HG02981 (cell line): ENCODE measurements at regions not wholly inside any gene's neighbourhood (a gene's known extent, or its start where the extent isn't known, plus 50 kb on each side); places are given as distances from the start of the nearest gene placed in this dataset.
"Not testable (repeated sequence)": the region's sequence is repeated elsewhere in the genome, so short reads cannot be mapped to it uniquely, and the experiment has no call there.

Experiments used
- ATAC-seq: cut with Tn5 transposase; IDR thresholded peaks from one replicate; pipeline ENCODE4 v1.9.1; 2021; ENCODE audit warnings: mild to moderate bottlenecking, moderate library complexity; ENCODE audit not compliant: unreplicated experiment

GRCh38 chr6:6747371-6747770 lies 158.9 kb downstream of the LY86 start:
- no peak for ATAC-seq

DNA sequence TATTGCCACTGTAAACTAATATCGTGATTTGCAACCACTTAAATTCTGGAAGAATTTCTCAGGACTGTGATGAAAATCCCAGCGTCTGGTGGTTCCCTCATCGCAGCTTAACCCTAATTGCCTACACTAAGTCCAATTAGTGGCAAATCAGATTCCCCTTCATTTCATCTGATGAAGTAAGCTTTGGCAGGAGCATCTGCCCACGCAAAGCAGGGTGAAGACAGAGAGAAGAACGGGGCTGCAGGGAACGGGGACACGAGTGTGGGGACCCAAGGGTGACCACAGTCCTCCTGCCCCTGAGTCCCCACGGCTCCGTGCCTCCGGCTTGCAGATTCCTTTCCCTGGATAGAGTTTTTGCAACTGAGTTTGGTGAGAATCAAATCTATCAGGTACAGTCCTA lies 159.5 kb downstream of the LY86 start:
- no peak for ATAC-seq

GRCh38 chr6:6749702-6750491 lies 161.4 kb downstream of the LY86 start:
- no peak for ATAC-seq

DNA sequence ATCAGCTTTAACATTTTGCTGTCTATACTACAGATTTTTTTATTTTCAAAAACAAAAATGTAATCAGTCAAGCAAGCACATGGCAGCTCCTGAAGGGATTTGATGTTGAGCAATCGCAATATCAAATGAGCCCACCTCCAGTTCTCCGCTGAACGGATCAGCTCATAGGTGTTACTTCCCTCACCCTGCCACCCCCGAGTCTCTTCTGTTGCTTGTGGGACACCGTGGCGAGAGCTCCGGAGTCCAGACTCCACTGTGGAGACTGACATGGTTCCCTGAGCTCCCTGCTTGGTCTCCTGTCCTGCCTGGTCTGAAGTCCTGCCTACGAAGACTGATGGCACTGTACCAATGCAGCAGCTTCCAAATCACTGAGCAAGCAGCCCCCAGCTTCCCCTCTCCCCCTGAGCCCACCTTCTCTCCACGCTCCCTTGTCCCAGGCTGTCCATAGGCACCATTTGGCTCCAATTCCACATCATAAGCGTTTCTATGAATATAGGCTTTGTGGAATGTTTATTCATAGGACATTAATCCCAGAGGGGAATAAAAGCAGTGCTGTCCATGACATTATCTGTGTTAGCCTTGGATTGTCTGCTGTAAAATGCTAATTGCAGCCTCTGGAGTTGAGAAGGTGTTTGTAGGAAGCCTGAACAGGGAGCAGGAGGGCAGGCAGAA lies 162.2 kb downstream of the LY86 start:
- ATAC-seq, result no peak

DNA sequence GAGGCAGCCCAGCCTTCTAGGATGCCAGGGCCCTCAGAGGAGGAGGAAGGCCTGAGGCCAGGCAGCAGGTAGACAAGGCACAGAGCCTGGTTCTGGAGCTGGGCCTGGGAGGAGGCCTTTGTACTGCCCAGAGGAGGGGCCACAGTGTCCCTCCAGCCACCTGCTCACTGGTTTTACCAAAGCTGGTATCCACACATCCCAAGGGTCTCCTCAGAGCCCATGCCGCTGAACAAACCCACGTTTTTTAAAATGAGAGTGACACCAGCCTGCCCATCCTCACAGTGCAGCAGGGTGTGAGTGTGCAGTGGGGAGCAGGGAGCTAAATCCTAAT lies 162.7 kb downstream of the LY86 start:
- no peak for ATAC-seq

- no peak for ATAC-seq
Observed at GRCh38 chr6:6751619-6752023, 163.1 kb downstream of the LY86 start.

DNA sequence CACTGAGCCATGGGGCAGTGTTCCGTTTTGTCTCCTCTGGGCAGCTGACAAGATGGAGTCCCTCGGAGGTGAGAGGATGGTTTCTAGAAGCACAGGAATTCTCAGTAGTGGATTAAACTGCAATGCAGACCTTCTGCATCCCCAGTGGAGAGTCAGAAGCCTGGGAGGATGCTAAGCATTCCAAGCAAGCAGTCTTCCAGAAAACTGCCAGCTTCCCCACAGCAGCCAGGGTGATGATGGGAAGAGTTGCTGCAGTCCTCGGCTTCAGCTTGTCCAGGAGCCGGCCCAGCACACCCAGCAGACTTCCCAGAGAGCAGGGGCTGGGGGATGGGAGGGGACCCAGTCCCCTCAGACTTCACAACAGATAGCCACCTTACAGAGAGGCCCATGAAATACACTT lies 163.6 kb downstream of the LY86 start:
- no peak for ATAC-seq

DNA sequence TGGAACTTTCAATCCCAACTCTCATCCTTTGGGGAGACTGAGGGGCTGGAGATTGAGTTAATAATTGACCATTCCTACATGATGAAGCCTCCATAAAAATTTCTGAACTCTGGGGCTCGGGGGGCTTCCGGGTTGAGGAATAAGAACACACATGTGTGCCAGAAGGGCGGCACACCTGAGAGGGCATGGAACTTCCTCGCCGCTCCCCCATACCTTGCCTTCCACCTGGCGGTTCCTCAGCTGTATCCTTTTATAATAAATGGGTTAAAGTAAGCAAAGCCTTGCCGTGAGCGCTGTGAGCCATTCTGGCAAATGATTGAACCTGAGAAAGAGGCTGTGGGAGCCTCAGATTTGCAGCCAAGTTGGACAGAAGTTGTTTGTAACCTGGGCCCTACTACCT lies 164.8 kb downstream of the LY86 start:
- ATAC-seq, result no peak

GRCh38 chr6:6756526-6756925 lies 168.0 kb downstream of the LY86 start:
- no peak for ATAC-seq

DNA sequence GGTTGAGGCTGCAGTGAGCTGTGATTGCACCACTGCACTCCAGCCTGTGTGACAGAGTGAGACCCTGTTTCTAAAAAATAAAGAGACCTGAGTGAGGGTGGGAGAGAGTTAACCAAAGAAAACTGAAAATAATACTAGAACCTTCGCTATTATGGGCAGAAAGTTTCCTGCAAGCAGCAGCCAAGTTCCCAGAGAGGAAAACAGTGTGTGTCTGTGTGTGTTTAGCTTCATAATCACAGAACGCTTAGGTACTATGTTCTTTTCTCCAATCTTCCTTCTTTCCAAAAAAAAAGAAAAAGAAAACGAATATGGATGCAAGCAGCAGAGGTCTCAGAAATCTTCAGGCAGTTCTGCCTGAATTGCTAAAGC lies 170.0 kb downstream of the LY86 start:
- ATAC-seq, result no peak

- ATAC-seq, result peak; percentile 82
Observed at GRCh38 chr6:6758915-6759654, 170.6 kb downstream of the LY86 start.

GRCh38 chr6:6760002-6760401 lies 171.5 kb downstream of the LY86 start:
- ATAC-seq, result no peak

- ATAC-seq, result not testable (repeated sequence)
Observed at GRCh38 chr6:6762566-6762965, 174.0 kb downstream of the LY86 start.

- ATAC-seq, result no peak
Observed at GRCh38 chr6:6764764-6765434, 176.4 kb downstream of the LY86 start.

- no peak for ATAC-seq
Observed at GRCh38 chr6:6766230-6766905, 177.8 kb downstream of the LY86 start.

DNA sequence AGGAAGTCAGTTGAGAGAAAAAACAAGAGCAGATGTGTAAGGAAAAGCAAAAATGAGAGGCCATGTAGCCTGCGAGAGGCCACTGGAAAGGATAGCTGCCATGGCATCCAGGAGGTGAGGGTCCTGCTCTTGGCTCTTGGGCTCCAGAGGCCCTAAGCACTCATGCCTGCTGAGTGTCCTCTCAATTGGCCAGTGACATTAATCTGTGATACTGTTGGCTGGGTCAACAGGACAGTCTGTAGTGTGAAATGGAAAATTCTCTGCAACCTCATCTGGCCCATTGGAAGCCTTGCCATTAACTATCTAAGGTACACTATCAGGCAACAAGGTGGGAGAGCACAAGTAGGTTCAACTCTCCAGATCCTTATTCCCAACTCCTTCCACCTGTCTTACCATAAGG lies 180.9 kb downstream of the LY86 start:
- ATAC-seq, result no peak

DNA sequence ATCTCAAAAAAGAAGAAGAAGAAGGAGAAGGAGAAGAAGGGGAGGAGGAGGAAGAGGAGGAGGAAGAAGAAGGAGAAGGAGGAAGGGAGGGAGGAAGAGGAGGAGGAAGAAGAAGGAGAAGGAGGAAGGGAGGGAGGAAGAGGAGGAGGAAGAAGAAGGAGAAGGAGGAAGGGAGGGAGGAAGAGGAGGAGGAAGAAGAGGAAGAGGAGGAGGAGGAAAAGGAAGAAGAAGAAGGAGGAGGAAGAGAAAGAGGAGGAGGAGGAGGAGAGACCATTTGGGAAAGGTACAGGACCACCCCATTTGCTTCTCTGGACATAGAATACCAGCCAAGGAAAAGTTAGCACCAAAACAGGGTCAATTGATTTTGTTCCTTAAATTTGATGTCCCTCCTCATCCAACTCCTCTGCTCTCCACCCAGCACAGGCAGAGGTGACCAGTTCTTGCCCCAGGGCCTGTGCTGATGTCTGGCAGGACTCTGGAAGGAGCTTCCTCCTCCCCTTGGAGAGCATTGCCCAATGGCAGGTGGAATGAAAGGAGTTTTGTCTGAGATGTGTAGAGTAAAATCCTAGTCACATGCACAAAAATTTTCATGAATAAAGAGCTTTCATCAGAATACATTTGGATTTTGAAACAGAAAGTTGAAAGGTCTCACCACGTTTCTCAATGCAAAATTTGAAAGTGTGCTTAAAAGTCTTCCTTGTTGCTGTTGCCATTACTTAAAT lies 182.9 kb downstream of the LY86 start:
- no peak for ATAC-seq

DNA sequence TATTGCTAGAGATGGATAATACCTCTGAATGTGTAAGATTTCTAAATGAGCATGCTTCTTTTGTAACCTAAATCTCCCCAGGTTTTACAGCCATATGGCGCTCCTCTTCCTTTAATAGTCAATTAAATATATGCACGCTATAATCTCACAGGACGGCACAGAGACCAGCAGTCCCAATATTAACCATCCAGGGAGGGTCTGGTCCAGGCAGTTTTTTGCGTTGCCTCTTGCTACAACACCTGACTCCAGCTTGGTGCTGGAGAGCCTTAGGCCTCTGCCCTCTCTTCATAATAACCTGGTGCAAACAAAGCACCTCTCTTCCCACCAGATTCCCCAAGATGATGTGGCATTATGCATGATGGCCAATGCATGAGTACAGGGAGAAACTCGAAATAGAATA lies 183.4 kb downstream of the LY86 start:
- no peak for ATAC-seq

- ATAC-seq, result no peak
Observed at GRCh38 chr6:6772751-6773150, 184.2 kb downstream of the LY86 start.

- ATAC-seq, result no peak
Observed at GRCh38 chr6:6775074-6775473, 186.6 kb downstream of the LY86 start.
